Panc1 (cell line): ENCODE measurements at regions not wholly inside any gene's neighbourhood (a gene's known extent, or its start where the extent isn't known, plus 50 kb on each side); places are given as distances from the start of the nearest gene placed in this dataset.

Source experiments
- ATAC-seq: fragments of 200-7000 bp; cut with Tn5 transposase; 2 replicates; pipeline ENCODE4 v1.9.1; 2020; ENCODE audit warnings: mild to moderate bottlenecking, moderate library complexity
- BruUV-seq: library from RNA; stranded (reverse); fragments of 400-500 nt; replicated peaks from 2 replicates; lab custom pipeline; 2021; lab: Mats Ljungman, UMichigan
- CTCF ChIA-PET: fragments of 300-600 bp; sonication (Branson Sonifier 250); formaldehyde crosslinking; loops from one replicate; lab custom pipeline; 2022; ENCODE audit warnings: antibody characterized with exemption; lab: Charles Lee
- POLR2A ChIA-PET: fragments of 300-600 bp; sonication (Branson Sonifier 250); formaldehyde crosslinking; loops from one replicate; lab custom pipeline; 2022; ENCODE audit warnings: antibody characterized with exemption; lab: Charles Lee
- DNase-seq: peaks from one replicate; pipeline ENCODE4 v3.0.0-alpha.2; 2010; ENCODE audit warnings: low read depth, low spot score
- H3K27ac ChIP-seq: 2 replicates; pipeline ENCODE4 v1.5.1; 2011; ENCODE audit warnings: mild to moderate bottlenecking, low read length, inconsistent platforms
- H3K27me3 ChIP-seq: fragments of 200-500 bp; sonication (Bioruptor generic); 2 replicates; pipeline ENCODE4 v1.6.0; 2014; ENCODE audit warnings: low read length, inconsistent platforms; ENCODE audit not compliant: control insufficient read depth, insufficient read depth
- H3K36me3 ChIP-seq: fragments of 200-500 bp; sonication (Bioruptor generic); 2 replicates; pipeline ENCODE4 v1.5.1; 2014; ENCODE audit warnings: inconsistent platforms, mild to moderate bottlenecking, low read length, moderate library complexity; ENCODE audit not compliant: control insufficient read depth, insufficient read depth
- H3K4me1 ChIP-seq: 2 replicates; pipeline ENCODE4 v1.5.1; 2011; ENCODE audit warnings: inconsistent platforms, mild to moderate bottlenecking, low read length, moderate library complexity; ENCODE audit not compliant: control insufficient read depth, insufficient read depth
- H3K4me3 ChIP-seq, 2 experiments: 2 replicates each; pipeline ENCODE4 v1.5.1; 2011 to 2012; ENCODE audit warnings: low read depth in 2 of 2, low read length in 2 of 2, mild to moderate bottlenecking in 2 of 2, inconsistent platforms in 1 of 2, moderate library complexity in 1 of 2
- H3K9me3 ChIP-seq: fragments of 200-500 bp; sonication (Bioruptor generic); 2 replicates; pipeline ENCODE4 v1.5.1; 2014; ENCODE audit warnings: low read depth, mild to moderate bottlenecking, inconsistent platforms, low read length, moderate library complexity; ENCODE audit not compliant: control insufficient read depth, insufficient read depth
- CTCF ChIP-seq: fragments of 450-650 bp; IDR thresholded peaks from 2 replicates; pipeline ENCODE4 v1.5.1; 2017; ENCODE audit warnings: mild to moderate bottlenecking
- POLR2AphosphoS5 ChIP-seq: IDR thresholded peaks from 2 replicates; pipeline ENCODE4 v1.6.1; 2012; ENCODE audit warnings: mild to moderate bottlenecking, low read depth, low read length, moderate library complexity
- SIN3A ChIP-seq: IDR thresholded peaks from 2 replicates; pipeline ENCODE4 v1.6.1; 2012; ENCODE audit warnings: low read depth, mild to moderate bottlenecking, low read length, moderate library complexity, borderline replicate concordance; ENCODE audit not compliant: insufficient read depth
- TCF7L2 ChIP-seq: IDR thresholded peaks from 2 replicates; pipeline ENCODE4 v1.6.1; 2011; ENCODE audit warnings: mild to moderate bottlenecking, low read depth, low read length, inconsistent platforms
- in situ Hi-C: cut with HindIII; loops from 2 replicates; pipeline ENCODE4 v1.10.0; 2016; ENCODE audit warnings: low sequenced_read_pairs, low pct_unique_long_range_greater_than_20kb
- intact Hi-C: fragments of 100-400 bp; cut with micrococcal nuclease; formaldehyde crosslinking; loops from one replicate; pipeline ENCODE4 v1.10.0; 2022; ENCODE audit not compliant: unreplicated experiment
- TF ChIP-seq, protein P1 (sequence below), 2 experiments: IDR thresholded peaks; 2 replicates each; pipeline ENCODE4 v1.6.1; 2011 to 2012; ENCODE audit warnings: low read depth in 2 of 2, control low read depth in 1 of 2, low read length in 1 of 2, mild to moderate bottlenecking in 1 of 2, moderate library complexity in 1 of 2; ENCODE audit not compliant: insufficient read depth in 1 of 2

DNA sequence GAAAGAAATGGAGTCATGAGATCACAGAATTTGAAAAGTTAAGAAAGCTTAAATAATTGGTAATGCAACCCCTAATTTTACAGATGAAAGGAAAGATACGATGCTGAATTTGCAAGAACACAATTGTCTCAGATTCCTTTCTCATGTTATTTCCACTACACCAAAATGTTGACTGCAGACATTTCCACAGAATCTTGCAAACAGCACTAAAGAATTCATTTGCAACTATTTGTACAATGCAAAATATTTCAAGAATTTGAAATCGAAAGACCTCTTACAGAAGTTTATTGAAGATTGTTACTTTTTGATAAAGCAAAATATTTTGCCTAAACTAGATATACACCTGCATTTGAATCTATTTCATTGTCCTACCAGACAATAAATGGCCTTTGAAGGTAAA, 194.1 kb upstream of the KCNMB2 start:
- BruUV-seq = no TSS peak
- intact Hi-C loops (no loop called here), in situ Hi-C loops (no loop called here)
- Histone ChIP-seq H3K36me3 (no peaks in the 10 kb centered on the region), H3K4me3 (no peak overlapping the region), H3K4me1 (no peaks in the 10 kb centered on the region), H3K9me3 (no peaks in the 10 kb centered on the region), H3K27me3 (no peaks in the 10 kb centered on the region), H3K27ac (no peak overlapping the region; the same call in 1 of the 2 replicates)
- peak; percentile 59 for TF ChIP-seq TCF7L2
- no peak for TF ChIP-seq CTCF
- no peak for TF ChIP-seq SIN3A
- TF ChIP-seq POLR2AphosphoS5 = no peak
- ChIA-PET POLR2A (no interaction called here), CTCF (no interaction called here)
- DNase-seq (no peak), ATAC-seq (no peak)

DNA sequence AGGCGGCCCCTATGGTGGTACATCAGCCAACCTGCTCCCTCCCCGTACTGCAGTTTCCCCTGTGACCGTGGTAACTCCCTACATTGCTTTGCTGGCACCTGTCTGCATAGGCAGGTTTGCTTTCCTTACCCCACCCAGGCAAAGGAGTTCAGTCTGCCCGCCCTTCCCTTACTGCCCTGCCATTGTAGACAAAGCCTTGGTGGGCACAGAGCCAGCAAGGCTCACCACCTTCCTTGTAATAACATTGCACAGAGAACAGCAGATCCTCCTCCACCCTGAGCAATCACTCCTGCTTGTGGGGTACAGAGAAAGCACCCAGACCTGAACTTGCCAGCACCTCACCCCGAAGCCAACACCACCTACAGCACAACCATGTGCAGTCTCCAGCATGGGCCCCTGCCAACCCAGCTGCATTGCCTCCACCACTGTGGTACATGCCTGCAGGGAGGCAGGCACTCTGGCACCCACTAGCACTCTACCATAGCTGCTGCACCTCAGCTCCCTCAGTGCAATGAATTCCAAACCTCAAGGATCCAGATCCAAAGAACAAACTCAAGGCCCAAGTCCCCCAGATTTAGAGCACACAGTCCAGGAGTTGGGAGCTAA, 192.7 kb upstream of the KCNMB2 start:
- no peak for ATAC-seq
- in situ Hi-C loops = no loop called here
- DNase-seq = no peak

GRCh38 chr3:178345944-178346343, 190.3 kb upstream of the KCNMB2 start:
- Histone ChIP-seq H3K27me3 (no peaks in the 10 kb centered on the region), H3K4me1 (no peaks in the 10 kb centered on the region), H3K9me3 (no peaks in the 10 kb centered on the region; the same call in 1 of the 2 replicates), H3K4me3 (no peak overlapping the region), H3K36me3 (no peaks in the 10 kb centered on the region), H3K27ac (no peak overlapping the region)
- ATAC-seq (no peak), DNase-seq (no peak)
- POLR2A ChIA-PET = no interaction called here
- CTCF ChIA-PET = no interaction called here
- in situ Hi-C loops = no loop called here
- BruUV-seq = no TSS peak
- no peak for TF ChIP-seq POLR2AphosphoS5
- TF ChIP-seq, protein P1, sequence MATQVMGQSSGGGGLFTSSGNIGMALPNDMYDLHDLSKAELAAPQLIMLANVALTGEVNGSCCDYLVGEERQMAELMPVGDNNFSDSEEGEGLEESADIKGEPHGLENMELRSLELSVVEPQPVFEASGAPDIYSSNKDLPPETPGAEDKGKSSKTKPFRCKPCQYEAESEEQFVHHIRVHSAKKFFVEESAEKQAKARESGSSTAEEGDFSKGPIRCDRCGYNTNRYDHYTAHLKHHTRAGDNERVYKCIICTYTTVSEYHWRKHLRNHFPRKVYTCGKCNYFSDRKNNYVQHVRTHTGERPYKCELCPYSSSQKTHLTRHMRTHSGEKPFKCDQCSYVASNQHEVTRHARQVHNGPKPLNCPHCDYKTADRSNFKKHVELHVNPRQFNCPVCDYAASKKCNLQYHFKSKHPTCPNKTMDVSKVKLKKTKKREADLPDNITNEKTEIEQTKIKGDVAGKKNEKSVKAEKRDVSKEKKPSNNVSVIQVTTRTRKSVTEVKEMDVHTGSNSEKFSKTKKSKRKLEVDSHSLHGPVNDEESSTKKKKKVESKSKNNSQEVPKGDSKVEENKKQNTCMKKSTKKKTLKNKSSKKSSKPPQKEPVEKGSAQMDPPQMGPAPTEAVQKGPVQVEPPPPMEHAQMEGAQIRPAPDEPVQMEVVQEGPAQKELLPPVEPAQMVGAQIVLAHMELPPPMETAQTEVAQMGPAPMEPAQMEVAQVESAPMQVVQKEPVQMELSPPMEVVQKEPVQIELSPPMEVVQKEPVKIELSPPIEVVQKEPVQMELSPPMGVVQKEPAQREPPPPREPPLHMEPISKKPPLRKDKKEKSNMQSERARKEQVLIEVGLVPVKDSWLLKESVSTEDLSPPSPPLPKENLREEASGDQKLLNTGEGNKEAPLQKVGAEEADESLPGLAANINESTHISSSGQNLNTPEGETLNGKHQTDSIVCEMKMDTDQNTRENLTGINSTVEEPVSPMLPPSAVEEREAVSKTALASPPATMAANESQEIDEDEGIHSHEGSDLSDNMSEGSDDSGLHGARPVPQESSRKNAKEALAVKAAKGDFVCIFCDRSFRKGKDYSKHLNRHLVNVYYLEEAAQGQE (IDR thresholded peaks at IDR 0.05; ENCODE audit: insufficient read depth in 1 of 2, low read depth in 2 of 2, low read length in 1 of 2) = no peak
- no peak for TF ChIP-seq SIN3A
- no peak for TF ChIP-seq TCF7L2
- no peak for TF ChIP-seq CTCF
- intact Hi-C loops = no loop called here

More for the DNA sequence above, 192.7 kb upstream of the KCNMB2 start:
- intact Hi-C loops = no loop called here
- Histone ChIP-seq H3K27ac (no peak overlapping the region), H3K4me3 (no peak overlapping the region), H3K4me1 (no peaks in the 10 kb centered on the region), H3K27me3 (no peaks in the 10 kb centered on the region), H3K36me3 (no peaks in the 10 kb centered on the region), H3K9me3 (no peaks in the 10 kb centered on the region)
- ChIA-PET POLR2A (no interaction called here), CTCF (no interaction called here)
- TF ChIP-seq, protein P1 (IDR thresholded peaks at IDR 0.05; ENCODE audit: insufficient read depth in 1 of 2, low read depth in 2 of 2, low read length in 1 of 2) = no peak
- TF ChIP-seq TCF7L2 = no peak
- BruUV-seq = no TSS peak
